Sciatic nerve (tissue), 2 donors: ENCODE measurements at regions not wholly inside any gene's neighbourhood (a gene's known extent, or its start where the extent isn't known, plus 50 kb on each side); places are given as distances from the start of the nearest gene placed in this dataset.
A peak's percentile ranks its signal among the peaks of the same experiment; 100 is the strongest.
"Not testable (repeated sequence)": the region's sequence is repeated elsewhere in the genome, so short reads cannot be mapped to it uniquely, and the experiment has no call there.

ENCODE experiments used
- ATAC-seq: fragments of 200-7000 bp; cut with Tn5 transposase; one replicate; pipeline ENCODE4 v1.9.1; 2020; ENCODE audit warnings: mild to moderate bottlenecking, moderate library complexity
- DNase-seq: peaks from one replicate; pipeline ENCODE4 v3.0.0-alpha.2; 2020; ENCODE audit warnings: low spot score
- intact Hi-C: fragments of 100-400 bp; cut with DNase I; formaldehyde crosslinking; loops from one replicate; pipeline ENCODE4 v1.14.2; 2022
- donor health status: DM: no; HTN: no; CAD: no.
- donor health status: DM: no; HTN: no; CAD: no.

DNA sequence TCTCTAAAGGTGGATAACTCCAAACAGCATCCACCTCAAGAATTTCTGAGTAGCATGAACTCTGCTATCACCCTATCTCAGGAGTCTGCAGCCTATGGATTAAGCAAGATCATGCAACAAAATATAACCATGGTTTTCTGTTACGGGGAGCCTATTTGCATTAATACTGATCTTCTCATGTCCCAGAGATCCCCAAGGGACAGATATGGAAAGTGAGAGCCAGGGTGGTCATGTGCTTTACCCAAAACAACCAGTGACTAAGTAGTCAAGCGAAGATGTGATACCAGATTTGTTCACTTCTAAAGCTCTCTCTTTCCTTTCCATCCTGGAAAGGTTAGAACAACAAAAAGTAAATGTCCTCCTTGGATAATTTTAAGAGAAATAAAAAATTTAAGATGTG, 125.1 kb downstream of the PRRX1 start:
- no peak for DNase-seq
- intact Hi-C loops, result no loop called here
- no peak for ATAC-seq

DNA sequence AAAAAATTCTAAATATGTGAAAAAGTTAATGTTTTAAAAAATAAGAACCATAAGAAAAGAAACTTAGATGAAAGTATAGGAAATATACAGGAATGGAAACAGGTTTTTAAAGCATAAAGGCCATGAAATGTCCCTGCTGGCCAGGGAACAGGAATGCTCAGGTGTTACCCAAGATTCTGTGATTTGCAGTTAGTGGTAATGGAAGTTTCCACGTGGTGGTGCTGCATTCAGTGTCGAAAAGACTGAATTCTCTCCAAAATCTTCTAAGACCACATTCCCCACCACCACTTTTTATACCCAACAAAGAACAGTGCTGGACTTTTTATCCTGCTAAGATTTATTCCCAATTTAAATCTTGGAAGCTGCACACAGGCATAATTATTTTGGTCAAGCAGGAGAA, 126.2 kb downstream of the PRRX1 start:
- intact Hi-C loops, result no loop called here
- DNase-seq (no peak), ATAC-seq (peak; percentile 41)

DNA sequence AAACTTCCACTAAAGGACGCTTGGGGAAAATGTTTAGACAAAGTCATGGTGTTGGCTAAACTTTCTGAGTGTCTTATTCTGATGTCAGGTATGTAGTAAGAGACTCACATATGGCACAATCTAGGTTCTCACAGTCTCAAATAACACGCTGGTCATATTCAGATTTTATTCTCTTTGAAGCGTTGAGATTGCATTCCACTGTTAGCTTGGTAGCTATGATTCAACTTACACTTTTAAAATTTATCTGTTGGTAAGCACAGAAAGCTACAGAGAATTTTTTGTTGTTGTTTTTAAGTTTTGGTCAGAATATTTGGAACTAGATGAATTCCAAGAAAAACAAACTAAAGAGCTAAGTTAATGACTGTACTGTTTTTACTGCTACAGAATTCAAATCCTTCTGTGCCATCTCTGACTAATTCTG, 126.7 kb downstream of the PRRX1 start:
- intact Hi-C loops, result no loop called here
- DNase-seq, result no peak
- peak; percentile 59 for ATAC-seq

- intact Hi-C loops, result no loop called here
- DNase-seq (no peak), ATAC-seq (peak; percentile 22)
Observed at GRCh38 chr1:170791941-170792340, 128.0 kb downstream of the PRRX1 start.

DNA sequence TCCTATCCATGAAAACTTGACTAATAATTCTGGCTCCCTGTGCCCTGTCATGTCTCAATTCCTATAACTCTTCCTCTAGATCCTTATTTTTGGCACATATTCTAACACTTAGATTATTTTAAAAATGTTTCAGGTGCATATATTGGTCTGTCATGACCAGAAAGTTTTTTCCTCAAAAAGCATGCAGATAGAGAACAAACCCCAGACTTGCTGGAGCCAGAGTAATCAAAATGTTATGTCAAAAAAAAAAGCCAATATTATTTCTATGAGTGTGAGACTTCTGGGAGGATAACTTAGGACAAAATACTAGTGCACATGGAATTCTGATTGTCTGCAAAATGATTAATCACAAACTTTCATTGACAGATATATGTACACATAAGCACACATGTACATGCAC, 135.1 kb upstream of the MROH9 start:
- DNase-seq (no peak), ATAC-seq (no peak)
- intact Hi-C loops, result no loop called here

DNA sequence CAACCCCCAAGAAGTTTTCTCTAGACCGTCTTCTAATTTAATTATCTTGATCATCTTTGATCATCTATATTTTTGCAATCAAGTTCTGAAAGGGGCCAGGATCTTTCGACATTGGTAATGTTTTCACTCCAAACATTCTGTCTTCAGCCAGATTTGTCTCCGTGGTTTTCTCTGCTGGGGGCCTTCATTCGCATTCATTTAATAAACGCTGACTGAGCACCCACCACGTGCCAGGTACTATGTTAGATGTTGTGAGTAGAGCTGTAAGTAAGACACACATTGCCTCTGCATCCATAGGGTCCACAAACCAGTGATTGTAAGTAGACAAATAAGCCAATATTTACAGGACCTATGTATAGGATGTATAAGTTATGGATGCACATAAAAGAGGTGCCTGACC, 134.5 kb upstream of the MROH9 start:
- no peak for DNase-seq
- intact Hi-C loops, result no loop called here
- ATAC-seq, result no peak

DNA sequence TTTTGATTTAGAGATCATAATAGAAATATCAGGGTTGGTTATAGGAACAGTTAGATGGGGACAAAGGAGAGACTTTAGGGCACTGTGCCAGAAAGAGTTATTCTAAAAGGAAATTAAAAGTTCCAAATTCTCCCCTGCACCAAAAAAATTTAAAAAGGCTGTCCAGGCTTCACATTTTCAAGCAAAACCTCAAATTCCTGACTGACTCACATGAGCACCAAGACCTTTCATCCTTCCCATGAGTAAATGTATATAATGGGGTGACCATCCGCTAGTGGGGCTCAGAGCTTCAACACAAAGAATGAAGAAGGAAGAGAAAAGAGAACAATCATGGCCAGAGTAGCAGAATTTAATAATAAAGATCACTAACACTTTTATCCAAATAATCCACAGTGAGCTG, 131.6 kb upstream of the MROH9 start:
- intact Hi-C loops, result no loop called here
- no peak for DNase-seq
- ATAC-seq, result no peak

DNA sequence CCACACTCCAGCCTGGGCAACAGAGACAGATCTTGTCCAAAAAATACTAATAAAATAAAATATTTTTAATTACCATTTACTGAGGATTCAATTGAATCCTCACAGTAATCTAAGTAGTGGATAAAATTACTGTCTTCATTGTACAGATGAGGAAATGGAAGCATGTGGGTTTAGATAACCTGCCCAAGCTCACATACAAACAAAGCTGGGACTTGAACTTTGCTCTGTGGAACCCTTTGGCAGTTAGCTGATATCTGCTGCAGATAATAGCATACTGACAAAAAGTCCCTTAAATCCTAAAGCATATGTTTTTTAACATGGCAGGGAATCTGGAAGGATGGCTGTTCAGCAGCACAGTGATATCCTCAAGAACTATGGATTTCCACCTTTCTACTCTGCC, 130.9 kb upstream of the MROH9 start:
- DNase-seq, result no peak
- intact Hi-C loops, result no loop called here
- ATAC-seq, result no peak

DNA sequence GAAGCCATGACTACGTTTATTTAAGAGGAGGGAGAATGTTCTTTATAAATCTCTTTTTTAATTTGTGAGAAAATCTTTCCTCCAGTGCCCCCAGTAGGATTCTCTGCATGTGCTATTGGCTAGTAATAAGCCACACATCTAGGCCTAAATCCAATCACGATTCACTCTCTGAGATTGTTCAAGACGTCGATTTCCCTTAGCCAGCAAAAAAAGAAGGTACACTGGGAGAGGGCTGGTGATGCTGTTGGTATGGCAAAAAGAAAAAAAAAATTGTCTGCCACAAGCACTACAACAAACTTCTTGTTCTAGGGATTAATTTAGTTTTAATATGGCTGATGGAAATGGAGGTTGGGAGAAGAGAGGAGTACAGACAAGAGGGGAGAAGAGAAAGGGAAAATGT, 130.5 kb upstream of the MROH9 start:
- intact Hi-C loops, result no loop called here
- no peak for DNase-seq
- no peak for ATAC-seq

DNA sequence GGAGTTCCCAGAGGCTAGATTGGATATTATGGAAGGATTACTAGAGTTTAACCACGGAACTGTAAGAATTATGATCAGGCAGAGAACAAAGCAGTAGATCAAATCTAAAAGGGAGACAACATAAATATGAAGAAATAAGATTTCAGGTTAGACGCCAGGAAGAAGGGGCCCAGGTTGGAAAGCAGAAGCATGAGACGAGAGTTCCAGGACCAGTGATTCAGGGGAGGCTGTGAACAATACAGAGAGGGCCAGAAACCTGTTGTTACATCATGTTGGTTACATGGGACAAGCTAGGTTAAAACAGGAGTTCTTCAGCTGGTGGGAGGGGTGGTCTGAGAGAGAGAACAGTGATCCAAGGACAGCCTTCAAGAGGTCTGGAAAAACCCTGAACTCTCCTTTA, 128.4 kb upstream of the MROH9 start:
- ATAC-seq (no peak), DNase-seq (no peak)
- intact Hi-C loops, result no loop called here

GRCh38 chr1:170807432-170807831, 127.9 kb upstream of the MROH9 start:
- intact Hi-C loops, result no loop called here
- peak; percentile 7 for ATAC-seq
- no peak for DNase-seq

GRCh38 chr1:170808216-170808885, 127.0 kb upstream of the MROH9 start:
- ATAC-seq (no peak), DNase-seq (no peak)
- intact Hi-C loops, result no loop called here

GRCh38 chr1:170811013-170811412, 124.3 kb upstream of the MROH9 start:
- ATAC-seq, intact Hi-C loops, DNase-seq: not testable (repeated sequence)

DNA sequence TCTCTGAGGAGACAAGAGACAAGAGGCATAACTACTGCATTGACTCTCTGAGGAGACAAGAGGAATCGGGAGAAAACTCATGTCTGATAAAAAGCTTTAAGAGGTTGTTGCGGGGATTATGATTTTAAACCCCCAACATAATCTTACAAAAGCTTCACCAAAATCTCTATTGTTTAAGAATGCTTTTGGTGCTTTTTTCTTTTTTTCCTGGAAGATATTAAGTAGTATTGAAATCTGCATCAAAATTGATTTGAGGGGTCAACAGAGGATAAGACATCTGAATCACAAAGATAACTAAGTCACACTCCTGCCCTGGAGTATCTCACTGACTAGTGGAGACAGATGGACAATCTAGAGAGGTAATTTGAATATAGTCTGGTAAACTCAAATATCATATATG, 115.6 kb upstream of the MROH9 start:
- no peak for ATAC-seq
- intact Hi-C loops, result no loop called here
- DNase-seq, result no peak

GRCh38 chr1:170823120-170823519, 112.2 kb upstream of the MROH9 start:
- DNase-seq (no peak), ATAC-seq (no peak)
- intact Hi-C loops, result no loop called here

DNA sequence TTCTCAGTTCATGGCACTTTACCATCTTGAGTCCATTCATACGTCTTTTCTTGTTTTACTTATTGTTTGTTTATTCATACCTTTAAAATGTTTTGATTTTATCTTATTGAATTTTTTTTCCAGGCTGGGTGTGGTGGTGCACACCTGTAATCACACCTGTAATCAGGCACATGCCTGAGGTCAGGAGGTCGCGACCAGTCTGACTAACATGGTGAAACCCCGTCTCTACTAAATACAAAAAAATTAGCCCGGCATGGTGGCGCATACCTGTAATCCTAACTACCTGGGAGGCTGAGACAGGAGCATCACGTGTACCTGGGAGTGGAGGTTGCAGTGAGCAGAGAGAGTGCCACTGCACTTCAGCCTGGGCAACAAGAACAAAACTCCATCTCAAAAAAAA, 104.1 kb upstream of the MROH9 start:
- no peak for DNase-seq
- intact Hi-C loops, result no loop called here
- ATAC-seq, result no peak

GRCh38 chr1:170836141-170836540, 99.2 kb upstream of the MROH9 start:
- no peak for ATAC-seq
- intact Hi-C loops, result no loop called here
- DNase-seq, result no peak

- no peak for DNase-seq
- ATAC-seq, result no peak
- intact Hi-C loops, result no loop called here
Observed at GRCh38 chr1:170840371-170840770, 95.0 kb upstream of the MROH9 start.

DNA sequence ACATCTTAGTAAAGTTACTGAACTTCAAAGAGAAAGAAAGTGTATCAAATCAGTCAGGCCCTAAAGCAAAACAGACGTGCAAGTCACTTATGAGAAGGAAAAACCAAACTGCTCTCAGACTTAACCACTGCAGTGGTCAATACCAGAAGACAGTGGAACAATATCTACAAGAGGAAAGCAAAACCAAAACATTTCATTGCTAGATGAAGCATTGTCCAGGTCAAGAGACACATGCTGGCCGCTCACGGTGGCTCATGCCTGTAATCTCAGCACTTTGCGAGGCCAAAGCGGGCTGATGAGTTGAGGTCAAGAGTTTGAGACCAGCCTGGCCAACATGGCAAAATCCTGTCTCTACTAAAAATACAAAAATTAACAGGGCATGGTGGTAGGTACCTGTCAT, 82.0 kb upstream of the MROH9 start:
- no peak for ATAC-seq
- intact Hi-C loops, result no loop called here

GRCh38 chr1:170853867-170854266, 81.5 kb upstream of the MROH9 start:
- intact Hi-C loops, result no loop called here
- DNase-seq (no peak), ATAC-seq (no peak)

More for the DNA sequence above, 82.0 kb upstream of the MROH9 start:
- no peak for DNase-seq

DNA sequence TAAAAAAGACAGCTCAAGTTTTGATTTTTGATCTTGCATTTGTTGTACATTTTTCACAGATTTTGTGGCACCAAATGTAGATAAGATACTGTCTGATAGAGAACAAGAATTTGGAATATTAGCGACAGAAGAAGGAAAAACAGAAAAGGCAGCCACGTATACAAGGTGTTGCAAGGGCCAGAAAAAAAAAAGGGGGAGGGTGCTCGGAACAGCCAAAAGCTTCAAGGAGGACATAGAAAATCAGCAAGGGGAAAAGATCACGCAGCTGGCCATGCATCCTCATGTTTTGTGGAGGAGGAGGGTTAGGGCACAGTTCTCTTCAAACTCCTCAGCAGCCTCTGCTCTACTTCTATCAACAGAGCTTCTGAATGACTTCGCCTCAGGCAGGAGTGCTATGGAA, 80.7 kb upstream of the MROH9 start:
- intact Hi-C loops, result no loop called here
- DNase-seq, result no peak
- no peak for ATAC-seq

GRCh38 chr1:170856455-170856854, 78.9 kb upstream of the MROH9 start:
- intact Hi-C loops, result no loop called here
- ATAC-seq, result no peak
- no peak for DNase-seq
